Brain microvascular endothelial cell (primary cell): ENCODE measurements at regions not wholly inside any gene's neighbourhood (a gene's known extent, or its start where the extent isn't known, plus 50 kb on each side); places are given as distances from the start of the nearest gene placed in this dataset.

Experiments used
- DNase-seq: peaks from one replicate; pipeline ENCODE4 v3.0.0-alpha.2; 2020
- H3K27ac ChIP-seq: fragments of 250-450 bp; sonication (Bioruptor Pico); 2 replicates; pipeline ENCODE4 v1.5.1; 2020; ENCODE audit warnings: mild to moderate bottlenecking, moderate library complexity
- H3K27me3 ChIP-seq: fragments of 250-450 bp; sonication (Bioruptor Pico); replicated peaks from 2 replicates; pipeline ENCODE4 v1.5.1; 2020; ENCODE audit warnings: mild to moderate bottlenecking
- H3K36me3 ChIP-seq: fragments of 250-450 bp; sonication (Bioruptor Pico); replicated peaks from 2 replicates; pipeline ENCODE4 v1.5.1; 2020; ENCODE audit warnings: mild to moderate bottlenecking
- H3K4me3 ChIP-seq: 2 replicates; pipeline ENCODE4 v1.5.1; 2011; ENCODE audit warnings: low read depth, mild to moderate bottlenecking, control low read depth, low read length, moderate library complexity
- in situ Hi-C: cut with HindIII; loops from 2 replicates; pipeline ENCODE4 v1.10.0; 2017; ENCODE audit warnings: low sequenced_read_pairs, low pct_ligation_motif_present
- TF ChIP-seq, protein P1 (sequence below): IDR thresholded peaks from 2 replicates; pipeline ENCODE4 v1.5.1; 2011; ENCODE audit warnings: low read depth, mild to moderate bottlenecking, moderate library complexity, low read length, control low read depth, inconsistent platforms; ENCODE audit errors: missing control alignments

- Histone ChIP-seq H3K36me3 (no peaks in the 10 kb centered on the region), H3K4me3 (no peak overlapping the region), H3K27ac (no peak overlapping the region), H3K27me3 (no peaks in the 10 kb centered on the region)
- in situ Hi-C loops: no loop called here
- TF ChIP-seq, protein P1, sequence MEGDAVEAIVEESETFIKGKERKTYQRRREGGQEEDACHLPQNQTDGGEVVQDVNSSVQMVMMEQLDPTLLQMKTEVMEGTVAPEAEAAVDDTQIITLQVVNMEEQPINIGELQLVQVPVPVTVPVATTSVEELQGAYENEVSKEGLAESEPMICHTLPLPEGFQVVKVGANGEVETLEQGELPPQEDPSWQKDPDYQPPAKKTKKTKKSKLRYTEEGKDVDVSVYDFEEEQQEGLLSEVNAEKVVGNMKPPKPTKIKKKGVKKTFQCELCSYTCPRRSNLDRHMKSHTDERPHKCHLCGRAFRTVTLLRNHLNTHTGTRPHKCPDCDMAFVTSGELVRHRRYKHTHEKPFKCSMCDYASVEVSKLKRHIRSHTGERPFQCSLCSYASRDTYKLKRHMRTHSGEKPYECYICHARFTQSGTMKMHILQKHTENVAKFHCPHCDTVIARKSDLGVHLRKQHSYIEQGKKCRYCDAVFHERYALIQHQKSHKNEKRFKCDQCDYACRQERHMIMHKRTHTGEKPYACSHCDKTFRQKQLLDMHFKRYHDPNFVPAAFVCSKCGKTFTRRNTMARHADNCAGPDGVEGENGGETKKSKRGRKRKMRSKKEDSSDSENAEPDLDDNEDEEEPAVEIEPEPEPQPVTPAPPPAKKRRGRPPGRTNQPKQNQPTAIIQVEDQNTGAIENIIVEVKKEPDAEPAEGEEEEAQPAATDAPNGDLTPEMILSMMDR: no peak
- DNase-seq: no peak
Observed at GRCh38 chr5:74324556-74324955, 316.0 kb downstream of the ENC1 start.

- TF ChIP-seq, protein P1: peak; percentile 21
- H3K27me3 ChIP-seq: no peaks in the 10 kb centered on the region
- DNase-seq: no peak
- no peak overlapping the region for H3K27ac ChIP-seq
- in situ Hi-C loops: no loop called here
- H3K4me3 ChIP-seq: no peak overlapping the region
- H3K36me3 ChIP-seq: no peaks in the 10 kb centered on the region
Observed at GRCh38 chr5:74322944-74323343, 317.6 kb downstream of the ENC1 start.

DNA sequence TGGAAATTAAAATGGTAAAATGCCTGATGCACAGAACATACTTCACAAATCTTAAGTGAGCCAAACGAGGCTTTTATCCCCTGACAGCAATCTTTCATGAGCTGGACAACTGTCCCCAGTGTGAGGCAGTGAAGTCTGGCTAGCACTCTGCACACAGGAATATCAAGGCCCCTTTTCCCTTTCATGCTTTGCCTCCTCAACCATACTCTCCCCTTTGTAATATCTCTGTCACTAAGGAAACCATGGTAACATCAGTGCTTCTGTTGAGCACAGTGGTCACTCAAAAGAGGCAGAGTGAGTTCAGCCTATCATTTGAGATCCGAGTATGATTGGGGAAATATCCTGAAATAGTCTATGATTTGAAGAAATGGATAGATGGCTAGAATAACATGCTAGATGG is 318.3 kb downstream of the ENC1 start:
- TF ChIP-seq, protein P1: no peak
- no peak for DNase-seq
- H3K27me3 ChIP-seq: no peaks in the 10 kb centered on the region
- H3K4me3 ChIP-seq: no peak overlapping the region
- no peaks in the 10 kb centered on the region for H3K36me3 ChIP-seq
- in situ Hi-C loops: no loop called here
- no peak overlapping the region for H3K27ac ChIP-seq

DNA sequence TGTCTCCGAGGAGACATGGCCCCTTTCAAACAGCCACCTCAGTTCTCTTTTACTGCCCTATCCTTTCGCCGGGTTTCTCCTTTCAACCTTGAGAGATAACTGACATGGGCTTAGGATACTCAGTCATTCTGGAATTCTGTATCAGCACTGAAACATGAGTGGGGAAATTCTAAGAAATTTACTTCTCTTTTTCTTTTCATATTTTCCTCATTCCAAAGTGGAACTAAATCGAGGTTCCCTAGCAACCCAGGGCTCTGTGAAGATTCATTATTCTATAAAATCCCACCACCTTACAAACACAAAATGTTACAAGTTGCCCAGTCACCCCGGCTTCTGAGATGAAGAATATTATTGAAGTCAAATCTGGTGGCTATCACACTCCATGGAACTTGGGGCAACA is 319.2 kb downstream of the ENC1 start:
- no peaks in the 10 kb centered on the region for H3K36me3 ChIP-seq
- H3K4me3 ChIP-seq: no peak overlapping the region
- H3K27ac ChIP-seq: no peak overlapping the region
- no peaks in the 10 kb centered on the region for H3K27me3 ChIP-seq
- in situ Hi-C loops: no loop called here
- DNase-seq: no peak
- TF ChIP-seq, protein P1: no peak

DNA sequence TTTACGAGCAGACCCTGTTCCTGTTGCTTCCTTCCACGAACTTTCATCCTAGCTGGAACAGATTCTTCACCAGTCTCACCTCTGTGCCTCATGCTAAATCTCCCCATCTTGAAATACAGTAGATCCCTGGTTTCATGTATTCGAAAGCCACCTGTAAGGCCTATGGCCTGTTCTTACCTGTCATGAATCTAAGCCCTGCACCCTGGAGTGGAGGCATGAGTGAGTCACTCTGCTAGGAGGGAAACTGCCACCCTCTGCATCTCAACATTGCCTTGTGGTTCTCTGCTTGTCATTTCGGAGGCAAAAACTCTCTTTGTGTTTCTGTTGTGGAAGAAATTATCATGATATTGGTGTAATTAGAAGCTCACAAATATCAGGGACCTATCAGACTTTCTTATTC is 320.0 kb downstream of the ENC1 start:
- Histone ChIP-seq H3K27me3 (no peaks in the 10 kb centered on the region), H3K27ac (no peak overlapping the region), H3K36me3 (no peaks in the 10 kb centered on the region), H3K4me3 (no peak overlapping the region)
- no peak for DNase-seq
- TF ChIP-seq, protein P1: no peak
- in situ Hi-C loops: no loop called here

GRCh38 chr5:74319076-74319475 is 321.5 kb downstream of the ENC1 start:
- TF ChIP-seq, protein P1: no peak
- Histone ChIP-seq H3K36me3 (no peaks in the 10 kb centered on the region), H3K4me3 (no peak overlapping the region), H3K27ac (no peak overlapping the region), H3K27me3 (no peaks in the 10 kb centered on the region)
- in situ Hi-C loops: no loop called here
- no peak for DNase-seq
